Uterus (tissue), 2 donors: ENCODE measurements at regions not wholly inside any gene's neighbourhood (a gene's known extent, or its start where the extent isn't known, plus 50 kb on each side); places are given as distances from the start of the nearest gene placed in this dataset.

Source experiments
- POLR2A ChIP-seq, 2 donors: fragments of 450-650 bp; IDR thresholded peaks; one replicate each; pipeline ENCODE4 v1.6.1; 2016; ENCODE audit warnings: antibody characterized with exemption in 2 of 2, mild to moderate bottlenecking in 1 of 2, moderate library complexity in 1 of 2
- TF ChIP-seq, protein P1 (sequence below), 4 experiments: fragments of 200-600 bp in 2 of 4; fragments of 450-650 bp in 2 of 4; sonication (generic) in 2 of 4; IDR thresholded peaks; one replicate each; pipeline ENCODE4 v1.5.1; 2016 to 2019; ENCODE audit warnings: antibody characterized with exemption in 4 of 4, mild to moderate bottlenecking in 2 of 4, moderate library complexity in 1 of 4

DNA sequence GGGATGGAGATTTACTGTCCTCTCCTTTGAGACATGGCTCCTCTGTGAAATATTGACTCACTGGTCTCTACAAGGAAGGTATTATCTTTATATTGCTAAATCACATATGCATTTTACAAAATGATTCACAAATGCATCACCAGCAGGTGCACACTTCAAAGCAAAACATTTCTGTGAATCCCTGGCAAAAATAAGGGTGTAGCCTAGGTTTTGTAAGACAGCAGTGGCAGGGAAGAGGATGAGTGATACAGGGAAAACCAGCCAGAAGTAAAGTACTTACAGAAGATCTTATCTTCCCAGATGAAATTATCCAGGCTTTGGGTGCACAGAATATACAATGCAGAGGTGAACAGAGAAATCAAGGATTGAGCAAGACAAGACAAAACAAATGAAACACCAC, 1094.6 kb downstream of the GATA3 start:
- TF ChIP-seq, protein P1, sequence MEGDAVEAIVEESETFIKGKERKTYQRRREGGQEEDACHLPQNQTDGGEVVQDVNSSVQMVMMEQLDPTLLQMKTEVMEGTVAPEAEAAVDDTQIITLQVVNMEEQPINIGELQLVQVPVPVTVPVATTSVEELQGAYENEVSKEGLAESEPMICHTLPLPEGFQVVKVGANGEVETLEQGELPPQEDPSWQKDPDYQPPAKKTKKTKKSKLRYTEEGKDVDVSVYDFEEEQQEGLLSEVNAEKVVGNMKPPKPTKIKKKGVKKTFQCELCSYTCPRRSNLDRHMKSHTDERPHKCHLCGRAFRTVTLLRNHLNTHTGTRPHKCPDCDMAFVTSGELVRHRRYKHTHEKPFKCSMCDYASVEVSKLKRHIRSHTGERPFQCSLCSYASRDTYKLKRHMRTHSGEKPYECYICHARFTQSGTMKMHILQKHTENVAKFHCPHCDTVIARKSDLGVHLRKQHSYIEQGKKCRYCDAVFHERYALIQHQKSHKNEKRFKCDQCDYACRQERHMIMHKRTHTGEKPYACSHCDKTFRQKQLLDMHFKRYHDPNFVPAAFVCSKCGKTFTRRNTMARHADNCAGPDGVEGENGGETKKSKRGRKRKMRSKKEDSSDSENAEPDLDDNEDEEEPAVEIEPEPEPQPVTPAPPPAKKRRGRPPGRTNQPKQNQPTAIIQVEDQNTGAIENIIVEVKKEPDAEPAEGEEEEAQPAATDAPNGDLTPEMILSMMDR (IDR thresholded peaks at IDR 0.05), result no peak
- no peak for TF ChIP-seq POLR2A (IDR thresholded peaks at IDR 0.05)
